ENCODE measurements at regions not wholly inside any gene's neighbourhood (a gene's known extent, or its start where the extent isn't known, plus 50 kb on each side); places are given as distances from the start of the nearest gene placed in this dataset.

GRCh38 chr9:100838857-100839256 is 189.7 kb upstream of the PLPPR1 start:
- Histone ChIP-seq H3K36me3 (ENCODE audit: low read length) (no peaks in the 10 kb centered on the region), H3K79me2 (ENCODE audit: insufficient read depth, low read length) (no peaks in the 10 kb centered on the region), H3K27me3 (ENCODE audit: low read length) (no peaks in the 10 kb centered on the region), H3K4me3 (ENCODE audit: insufficient read depth, low read length, poor library complexity, severe bottlenecking) (no peak overlapping the region), H3K4me2 (ENCODE audit: low read depth, low read length, poor library complexity, severe bottlenecking) (no peak overlapping the region), H2AFZ (ENCODE audit: low read depth, low read length, severe bottlenecking) (no peak overlapping the region), H3K9me3 (ENCODE audit: insufficient read depth, low read length) (no peaks in the 10 kb centered on the region), H4K20me1 (ENCODE audit: low read depth, low read length) (no peaks in the 10 kb centered on the region), H3K9me2 (replicated peaks; ENCODE audit: insufficient read depth, low read length) (no peaks in the 10 kb centered on the region), H3K27ac (ENCODE audit: low read depth, low read length) (no peak overlapping the region), H3F3A (ENCODE audit: insufficient read depth) (no peaks in the 10 kb centered on the region), H3K9ac (ENCODE audit: low read length) (no peak overlapping the region)
- TF ChIP-seq CTCF (IDR thresholded peaks at IDR 0.05; ENCODE audit: insufficient read depth, low read length, poor library complexity, severe bottlenecking) (no peak), EZH2phosphoT487 (conservative IDR thresholded peaks at IDR 0.05; ENCODE audit: low read length) (no peak)

- Histone ChIP-seq H3F3A (ENCODE audit: insufficient read depth) (no peaks in the 10 kb centered on the region), H4K20me1 (ENCODE audit: low read depth, low read length) (no peaks in the 10 kb centered on the region), H3K36me3 (ENCODE audit: low read length) (no peaks in the 10 kb centered on the region), H3K9me2 (replicated peaks; ENCODE audit: insufficient read depth, low read length) (no peaks in the 10 kb centered on the region), H3K9me3 (ENCODE audit: insufficient read depth, low read length) (no peaks in the 10 kb centered on the region), H2AFZ (ENCODE audit: low read depth, low read length, severe bottlenecking) (no peak overlapping the region), H3K79me2 (ENCODE audit: insufficient read depth, low read length) (no peaks in the 10 kb centered on the region), H3K9ac (ENCODE audit: low read length) (no peak overlapping the region), H3K27ac (ENCODE audit: low read depth, low read length) (no peak overlapping the region), H3K4me3 (ENCODE audit: insufficient read depth, low read length, poor library complexity, severe bottlenecking) (no peak overlapping the region), H3K4me2 (ENCODE audit: low read depth, low read length, poor library complexity, severe bottlenecking) (no peak overlapping the region), H3K27me3 (ENCODE audit: low read length) (no peaks in the 10 kb centered on the region)
- TF ChIP-seq EZH2phosphoT487 (conservative IDR thresholded peaks at IDR 0.05; ENCODE audit: low read length) (no peak), CTCF (IDR thresholded peaks at IDR 0.05; ENCODE audit: insufficient read depth, low read length, poor library complexity, severe bottlenecking) (no peak)
Observed at GRCh38 chr9:100848726-100849125, 179.8 kb upstream of the PLPPR1 start.

GRCh38 chr9:100852088-100852487 is 176.4 kb upstream of the PLPPR1 start:
- Histone ChIP-seq H3K4me2 (ENCODE audit: low read depth, low read length, poor library complexity, severe bottlenecking) (no peak overlapping the region), H3K4me3 (ENCODE audit: insufficient read depth, low read length, poor library complexity, severe bottlenecking) (no peak overlapping the region), H3K9me3 (ENCODE audit: insufficient read depth, low read length) (no peaks in the 10 kb centered on the region), H3K36me3 (ENCODE audit: low read length) (no peaks in the 10 kb centered on the region), H3F3A (ENCODE audit: insufficient read depth) (no peaks in the 10 kb centered on the region), H3K9ac (ENCODE audit: low read length) (no peak overlapping the region), H2AFZ (ENCODE audit: low read depth, low read length, severe bottlenecking) (no peak overlapping the region), H3K27ac (ENCODE audit: low read depth, low read length) (no peak overlapping the region), H3K9me2 (replicated peaks; ENCODE audit: insufficient read depth, low read length) (no peaks in the 10 kb centered on the region), H3K27me3 (ENCODE audit: low read length) (no peaks in the 10 kb centered on the region), H4K20me1 (ENCODE audit: low read depth, low read length) (no peaks in the 10 kb centered on the region), H3K79me2 (ENCODE audit: insufficient read depth, low read length) (no peaks in the 10 kb centered on the region)
- TF ChIP-seq CTCF (IDR thresholded peaks at IDR 0.05; ENCODE audit: insufficient read depth, low read length, poor library complexity, severe bottlenecking) = no peak
- TF ChIP-seq EZH2phosphoT487 (conservative IDR thresholded peaks at IDR 0.05; ENCODE audit: low read length) = no peak

Data from SU-DHL-6 (cell line).